ENCODE measurements at regions not wholly inside any gene's neighbourhood (a gene's known extent, or its start where the extent isn't known, plus 50 kb on each side); places are given as distances from the start of the nearest gene placed in this dataset.

GRCh38 chr3:72240531-72240930 lies 455.6 kb upstream of the PROK2 start:
- no peak for DNase-seq (ENCODE audit: low read depth in 2 of 2)

GRCh38 chr3:72238801-72239200 lies 453.9 kb upstream of the PROK2 start:
- DNase-seq (ENCODE audit: low read depth in 2 of 2): no peak

DNA sequence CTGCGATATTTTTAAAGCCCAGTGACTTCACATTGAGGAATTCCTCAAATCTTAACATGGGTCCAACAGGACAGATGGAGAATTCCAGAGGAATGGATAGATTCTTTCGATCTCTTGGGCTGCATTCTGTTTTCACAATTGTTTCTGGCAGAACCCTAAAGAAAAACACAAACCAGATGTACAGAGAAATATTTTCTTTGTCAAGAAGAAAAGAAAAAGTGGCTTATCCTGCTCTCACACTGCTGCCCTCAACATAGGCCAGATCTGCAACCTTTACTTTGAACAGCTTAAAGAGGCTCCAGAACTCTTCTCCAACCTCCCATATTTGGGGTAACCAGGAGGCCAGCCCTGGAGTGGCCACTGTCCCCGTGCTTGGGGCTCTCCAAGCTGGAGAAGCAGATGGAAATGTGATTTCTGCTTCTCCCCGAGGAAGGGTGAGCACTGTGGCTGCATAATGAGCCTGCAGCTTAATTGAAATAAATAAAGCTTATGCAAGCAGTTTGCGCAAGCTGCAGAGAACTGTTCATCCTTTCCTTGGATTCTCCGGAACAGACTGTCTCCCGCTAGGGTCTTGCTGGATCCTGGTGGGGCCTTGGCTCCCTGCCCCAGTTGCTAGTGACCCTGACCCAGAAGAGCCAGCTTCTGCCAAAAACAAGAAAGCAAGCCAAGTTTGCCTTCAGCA lies 453.2 kb upstream of the PROK2 start:
- no peak for DNase-seq (ENCODE audit: low read depth in 2 of 2)

DNA sequence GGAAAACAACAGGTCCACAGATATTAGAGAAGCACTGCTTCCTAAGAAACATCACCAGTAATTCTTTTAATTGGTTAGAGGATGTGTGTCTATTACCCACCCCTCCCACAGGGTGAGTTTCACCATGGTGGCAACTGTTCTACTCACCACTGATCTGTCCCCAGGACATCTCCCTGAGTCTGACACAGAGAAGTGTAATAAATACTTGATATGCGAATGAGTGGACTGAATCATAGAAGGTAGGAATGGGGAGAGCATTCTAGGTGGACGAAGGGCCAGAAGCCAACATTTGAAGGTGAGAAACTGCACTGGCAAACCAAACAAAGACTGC lies 452.7 kb upstream of the PROK2 start:
- no peak for DNase-seq (ENCODE audit: low read depth in 2 of 2)

DNA sequence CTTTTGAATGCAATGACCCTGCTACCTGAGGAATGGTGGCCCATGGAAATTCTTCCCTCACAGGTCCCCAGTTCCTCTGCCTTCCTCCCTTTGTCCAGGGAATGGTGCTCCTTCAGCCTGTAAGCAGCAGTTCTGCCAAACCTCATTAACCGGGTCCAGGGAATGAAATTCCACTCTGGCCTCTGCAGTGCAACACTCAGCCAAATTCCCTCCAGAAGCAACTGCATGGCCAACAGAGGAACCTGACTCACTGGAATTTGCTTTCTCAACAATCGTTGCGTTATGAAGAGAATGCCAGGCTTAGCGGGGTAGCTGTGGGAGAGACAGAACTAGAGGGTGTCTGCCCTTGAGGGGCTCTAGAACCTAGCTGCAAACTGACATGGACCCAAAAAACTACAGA lies 449.4 kb upstream of the PROK2 start:
- no peak for DNase-seq (ENCODE audit: low read depth in 2 of 2)

DNA sequence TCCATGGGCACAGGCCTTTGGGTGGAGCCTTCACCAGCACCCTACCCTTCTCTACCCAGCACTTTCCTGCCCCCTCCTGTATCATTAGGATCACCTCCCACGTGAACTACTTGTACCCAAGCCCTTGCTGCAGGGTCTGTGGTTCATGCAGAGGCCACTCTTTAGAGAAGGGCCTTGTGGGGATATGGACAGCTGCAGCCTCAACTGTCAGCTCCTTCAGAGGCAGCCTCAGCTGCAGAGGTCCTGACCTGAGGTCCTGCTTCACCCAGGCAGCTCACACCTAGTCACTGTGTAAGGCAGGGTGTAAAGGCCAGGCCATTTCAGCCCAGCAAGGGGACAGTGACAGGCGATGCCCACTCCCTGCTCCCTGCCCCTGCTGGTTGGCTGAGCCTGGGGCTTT lies 448.6 kb upstream of the PROK2 start:
- no peak for DNase-seq (ENCODE audit: low read depth in 2 of 2)

DNA sequence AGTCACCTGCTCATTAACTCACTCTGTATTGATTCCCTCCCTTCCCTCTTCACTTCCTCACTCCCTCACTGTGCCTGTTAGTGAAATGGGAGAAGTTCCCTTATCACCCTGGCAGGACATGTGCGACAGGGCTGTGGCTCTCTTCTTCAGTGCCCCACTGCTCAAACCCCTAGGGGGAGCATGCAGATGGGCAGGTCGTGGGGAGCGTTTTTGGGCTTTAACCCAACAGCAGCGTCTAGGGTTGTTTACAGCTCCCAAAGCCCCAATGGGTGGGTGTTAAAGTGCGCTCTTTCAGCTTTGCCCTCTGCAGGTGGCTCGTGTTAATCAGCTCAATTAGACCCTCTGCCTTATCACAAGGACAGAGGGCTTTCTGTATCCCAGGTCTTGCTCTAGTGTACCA lies 447.8 kb upstream of the PROK2 start:
- DNase-seq (ENCODE audit: low read depth in 2 of 2): no peak

DNA sequence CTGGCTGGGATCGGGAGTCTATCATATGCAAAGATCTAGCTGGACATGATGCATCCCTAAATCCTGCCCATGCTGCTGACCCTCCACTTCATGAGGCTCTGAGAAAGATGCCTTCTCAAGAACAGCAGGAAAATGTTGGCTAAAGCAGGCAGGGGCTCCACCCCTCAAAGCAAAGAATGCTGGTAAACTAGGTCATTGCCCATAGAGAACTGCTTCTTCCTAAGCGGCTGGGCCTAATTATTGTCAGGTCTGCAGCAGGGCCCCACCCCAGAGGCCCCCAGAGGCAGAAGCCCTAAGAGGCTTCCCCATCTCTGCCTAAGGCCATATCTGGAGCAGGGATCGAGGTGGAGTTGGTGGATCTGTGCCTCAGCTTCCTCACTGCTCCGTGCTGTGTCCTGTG lies 447.4 kb upstream of the PROK2 start:
- DNase-seq (ENCODE audit: low read depth in 2 of 2): no peak

- DNase-seq (ENCODE audit: low read depth in 2 of 2): no peak
Observed at GRCh38 chr3:72231439-72232196, 446.7 kb upstream of the PROK2 start.

GRCh38 chr3:72230774-72231379 lies 445.9 kb upstream of the PROK2 start:
- no peak for DNase-seq (ENCODE audit: low read depth in 2 of 2)

- no peak for DNase-seq (ENCODE audit: low read depth in 2 of 2)
Observed at GRCh38 chr3:72229952-72230351, 445.0 kb upstream of the PROK2 start.

- no peak for DNase-seq (ENCODE audit: low read depth in 2 of 2)
Observed at GRCh38 chr3:72227486-72228070, 442.6 kb upstream of the PROK2 start.

DNA sequence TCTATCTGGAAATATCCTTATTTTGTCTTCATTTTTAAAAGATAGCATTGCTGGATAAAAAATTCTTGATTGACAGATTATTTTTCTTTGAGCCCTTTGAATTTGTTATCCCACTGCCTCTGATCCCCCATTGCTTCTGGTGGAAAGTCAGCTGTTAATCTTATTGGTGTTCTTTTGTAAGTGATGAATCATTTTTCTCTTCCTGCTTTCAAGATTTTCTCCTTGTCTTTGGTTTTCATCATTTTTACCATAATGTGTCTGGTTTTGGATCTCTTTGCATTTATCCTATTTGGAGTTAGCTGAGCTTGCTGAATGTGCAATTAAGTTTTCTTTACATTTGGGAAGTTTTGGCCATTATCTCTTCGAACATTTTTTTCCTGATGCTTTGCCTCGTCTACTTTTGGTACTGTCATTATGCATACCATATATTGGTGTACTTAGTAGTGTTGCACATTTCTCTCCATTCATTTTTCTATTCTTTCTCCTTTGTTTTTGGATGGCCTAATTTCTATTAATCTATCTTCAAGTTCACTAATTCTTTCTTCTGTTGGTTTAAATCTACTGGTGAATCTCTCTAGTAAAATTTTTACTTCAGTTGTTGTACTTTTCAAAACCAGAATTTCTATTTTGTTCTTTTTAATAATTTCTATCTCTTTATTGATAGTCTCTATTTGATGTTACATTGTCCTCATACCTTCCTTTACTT lies 440.0 kb upstream of the PROK2 start:
- no peak for DNase-seq (ENCODE audit: low read depth in 2 of 2)

DNA sequence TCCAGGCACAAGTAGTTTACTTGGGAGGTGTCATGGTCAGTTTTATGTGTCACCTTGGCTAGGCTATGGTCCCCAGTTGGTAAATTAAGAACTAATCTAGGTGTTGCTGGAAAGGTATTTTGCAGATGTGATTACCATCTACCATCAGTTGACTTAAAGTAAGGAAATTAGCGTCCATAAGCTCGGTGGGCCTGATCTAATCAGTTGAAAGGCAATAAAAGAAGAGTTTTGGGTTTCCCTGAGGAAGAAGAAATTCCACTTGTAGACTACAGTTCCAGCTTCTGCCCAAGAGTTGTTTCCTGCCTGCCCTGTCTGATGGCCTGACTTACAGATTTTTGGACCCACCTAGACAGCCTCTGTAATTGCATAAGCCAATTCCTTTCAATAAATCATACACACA lies 438.7 kb upstream of the PROK2 start:
- DNase-seq (ENCODE audit: low read depth in 2 of 2): no peak

DNA sequence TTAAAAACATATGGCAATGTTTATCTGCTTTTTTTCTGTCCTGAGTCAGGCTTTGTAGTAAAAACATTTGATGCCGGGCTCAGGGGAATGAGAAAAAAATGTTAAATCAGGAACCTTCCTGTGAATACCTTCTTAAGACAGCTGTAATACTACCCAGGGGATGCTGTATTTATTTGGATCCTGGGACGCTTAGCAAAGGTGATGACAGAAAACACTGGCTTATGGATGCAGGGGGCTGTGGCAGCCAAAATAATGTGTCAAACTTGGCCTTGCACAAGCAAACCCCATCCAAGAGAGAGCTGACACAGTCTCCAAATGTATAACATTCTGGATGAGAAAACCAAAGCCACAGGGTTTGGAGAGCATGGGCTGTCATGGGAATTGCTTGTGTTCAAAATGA lies 438.2 kb upstream of the PROK2 start:
- DNase-seq (ENCODE audit: low read depth in 2 of 2): no peak

GRCh38 chr3:72222410-72222809 lies 437.5 kb upstream of the PROK2 start:
- DNase-seq (ENCODE audit: low read depth in 2 of 2): no peak

DNA sequence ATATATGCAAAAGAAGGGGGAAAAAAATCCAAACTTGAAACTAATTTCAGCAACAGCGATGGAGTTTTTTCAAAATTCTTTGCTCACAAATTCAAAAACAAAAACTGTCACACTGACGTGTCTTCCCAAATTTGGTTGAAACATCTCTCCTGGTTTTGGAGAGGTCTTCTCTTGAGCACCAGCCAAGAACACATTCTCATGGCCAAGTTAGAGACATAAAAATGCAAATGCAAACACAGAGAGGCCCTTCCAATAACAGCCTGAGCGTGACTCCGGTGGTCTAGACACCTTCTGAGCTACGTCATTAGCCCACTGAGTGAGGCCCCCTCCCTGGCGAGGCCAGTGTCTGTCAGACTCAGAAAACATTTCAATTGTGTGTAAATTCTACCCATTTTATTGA lies 436.0 kb upstream of the PROK2 start:
- DNase-seq (ENCODE audit: low read depth in 2 of 2): no peak

- no peak for DNase-seq (ENCODE audit: low read depth in 2 of 2)
Observed at GRCh38 chr3:72219752-72220151, 434.8 kb upstream of the PROK2 start.

DNA sequence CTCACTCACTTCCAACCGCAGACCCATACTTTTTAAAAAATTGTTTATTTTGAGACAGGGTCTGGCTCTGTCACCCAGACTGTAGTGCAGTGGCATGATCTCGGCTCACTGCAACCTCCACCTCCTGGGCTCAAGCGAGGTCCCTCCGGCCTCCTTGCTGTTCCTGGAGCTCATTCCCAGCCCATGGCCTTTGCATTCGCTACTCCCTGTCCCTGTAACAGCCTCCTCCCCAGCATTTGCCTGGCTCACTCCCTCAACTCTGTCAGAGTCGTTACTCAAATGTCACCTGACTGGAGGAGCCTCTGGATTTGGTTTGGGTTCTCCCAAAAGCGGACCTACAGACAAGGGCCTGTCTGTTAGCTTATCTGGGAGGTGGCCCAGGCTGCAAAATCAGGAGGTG lies 432.6 kb upstream of the PROK2 start:
- no peak for DNase-seq (ENCODE audit: low read depth in 2 of 2)

- DNase-seq (ENCODE audit: low read depth in 2 of 2): no peak
Observed at GRCh38 chr3:72214066-72214951, 429.4 kb upstream of the PROK2 start.

GRCh38 chr3:72213296-72214065 lies 428.5 kb upstream of the PROK2 start:
- DNase-seq (ENCODE audit: low read depth in 2 of 2): no peak
